Prostate gland (tissue), 2 donors: ENCODE measurements at regions not wholly inside any gene's neighbourhood (a gene's known extent, or its start where the extent isn't known, plus 50 kb on each side); places are given as distances from the start of the nearest gene placed in this dataset.

Experiments
- DNase-seq: peaks from one replicate; pipeline ENCODE4 v3.0.0-alpha.2; 2019; ENCODE audit warnings: low spot score
- H3K27ac ChIP-seq, 2 donors: fragments of 200-600 bp; sonication (generic); 2 replicates each; pipeline ENCODE4 v1.5.1; 2017 to 2019
- H3K27me3 ChIP-seq: fragments of 200-600 bp; sonication (generic); replicated peaks from 2 replicates; pipeline ENCODE4 v1.5.1; 2019; ENCODE audit not compliant: insufficient read depth
- H3K36me3 ChIP-seq, 2 donors: fragments of 200-600 bp; sonication (generic); 1 replicate in 1 of 2; 2 replicates in 1 of 2; pipeline versions ENCODE4 v1.5.1 to v1.8.1; 2017 to 2019
- H3K4me1 ChIP-seq: fragments of 200-600 bp; sonication (generic); replicated peaks from 2 replicates; pipeline ENCODE4 v1.5.1; 2019
- H3K4me3 ChIP-seq, 2 donors: fragments of 200-600 bp; sonication (generic); 2 replicates each; pipeline ENCODE4 v1.5.1; 2017 to 2019
- H3K9me3 ChIP-seq: fragments of 200-600 bp; sonication (generic); 2 replicates; pipeline ENCODE4 v1.5.1; 2017
- CTCF ChIP-seq, 4 experiments: fragments of 200-600 bp in 2 of 4; fragments of 450-650 bp in 2 of 4; sonication (generic) in 2 of 4; IDR thresholded peaks; 1 replicate in 3 of 4; 2 replicates in 1 of 4; pipeline ENCODE4 v1.5.1; 2016 to 2019; ENCODE audit warnings: antibody characterized with exemption in 4 of 4, mild to moderate bottlenecking in 2 of 4, moderate library complexity in 2 of 4
- POLR2A ChIP-seq: fragments of 450-650 bp; IDR thresholded peaks from one replicate; pipeline ENCODE4 v1.6.1; 2016; ENCODE audit warnings: antibody characterized with exemption, mild to moderate bottlenecking
- POLR2AphosphoS5 ChIP-seq: sonication (generic); formaldehyde crosslinking; IDR thresholded peaks from one replicate; pipeline ENCODE4 v1.6.1; 2017; ENCODE audit warnings: antibody characterized with exemption
- WGBS: methylation state at CpG from one replicate; pipeline ENCODE4 v1.1.5; 2018; 5-methylcytosine and 5-hydroxymethylcytosine counted together
- intact Hi-C: fragments of 100-400 bp; cut with DNase I; formaldehyde crosslinking; loops from one replicate; pipeline ENCODE4 v1.14.2; 2022

DNA sequence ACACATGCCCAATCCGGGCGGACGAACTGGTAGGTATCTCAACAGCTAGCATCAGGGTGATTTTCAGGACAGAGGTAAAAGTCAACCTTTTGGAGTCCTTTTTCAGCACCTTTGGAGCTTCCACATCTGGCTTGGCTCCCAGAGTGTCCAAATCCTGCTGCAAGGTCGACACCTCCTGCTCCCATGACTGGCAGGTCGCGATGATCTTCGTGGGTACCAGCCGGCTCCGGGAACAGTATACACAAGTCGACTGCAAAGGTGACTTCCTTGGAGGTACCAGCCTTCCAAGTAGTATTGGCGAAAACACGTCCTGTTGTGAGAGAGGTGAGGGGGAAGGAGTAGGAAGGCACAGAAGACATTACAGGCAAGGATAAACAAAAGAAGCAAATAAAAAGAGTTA is 672.7 kb downstream of the TMEM121 start:
- H3K27me3 ChIP-seq: no peaks in the 10 kb centered on the region
- intact Hi-C loops: no loop called here

DNA sequence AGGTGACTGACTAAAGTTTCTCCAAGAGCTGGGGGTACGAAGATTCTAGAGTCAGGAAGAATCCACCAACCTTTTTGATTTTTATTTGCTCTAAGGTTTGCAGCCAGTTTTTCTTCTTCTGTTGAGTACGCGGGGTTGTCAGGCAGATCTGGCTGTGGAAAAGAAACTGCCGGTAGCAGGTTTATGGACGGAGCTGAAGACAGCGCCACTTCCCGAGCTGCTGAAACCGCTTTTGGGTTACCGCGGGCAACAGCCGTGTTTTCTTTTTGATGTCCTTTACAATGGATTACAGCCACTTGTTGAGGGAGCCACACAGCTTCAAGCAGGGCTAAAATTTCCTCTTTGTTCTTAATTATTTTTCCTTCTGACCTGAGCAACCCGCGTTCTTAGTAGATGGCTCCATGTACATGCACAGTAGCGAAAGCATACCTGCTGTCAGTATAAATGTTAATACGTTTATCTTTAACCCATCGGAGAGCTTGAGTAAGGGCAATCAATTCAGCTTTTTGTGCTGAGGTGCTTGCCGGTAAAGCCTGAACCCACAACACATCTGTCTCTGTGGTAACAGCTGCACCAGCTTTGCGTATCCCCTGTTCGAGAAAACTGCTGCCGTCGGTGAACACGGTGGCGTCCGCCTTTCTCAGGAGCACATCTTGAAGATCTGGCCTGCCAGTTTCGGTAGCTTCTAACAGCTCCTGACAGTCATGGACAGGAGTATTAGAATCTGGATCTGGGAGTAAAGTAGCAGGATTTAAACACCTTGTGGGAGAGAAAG is 674.3 kb downstream of the TMEM121 start:
- no peaks in the 10 kb centered on the region for H3K9me3 ChIP-seq
- WGBS: 89% methylated on average over 25 of the region's 25 CpGs
- H3K36me3 ChIP-seq: no peaks in the 10 kb centered on the region
- no peaks in the 10 kb centered on the region for H3K27me3 ChIP-seq
- intact Hi-C loops: no loop called here
- no peak overlapping the region for H3K4me3 ChIP-seq
- TF ChIP-seq POLR2AphosphoS5 (no peak), POLR2A (no peak), CTCF (IDR thresholded peaks at IDR 0.05) (no peak)
- H3K27ac ChIP-seq: no peak overlapping the region
- no peak for DNase-seq
- no peaks in the 10 kb centered on the region for H3K4me1 ChIP-seq

More for the DNA sequence above, 672.7 kb downstream of the TMEM121 start:
- no peak overlapping the region for H3K4me3 ChIP-seq
- DNase-seq: no peak
- no peaks in the 10 kb centered on the region for H3K36me3 ChIP-seq
- H3K4me1 ChIP-seq: no peaks in the 10 kb centered on the region
- H3K9me3 ChIP-seq: no peaks in the 10 kb centered on the region
- TF ChIP-seq POLR2AphosphoS5 (no peak), CTCF (IDR thresholded peaks at IDR 0.05) (no peak), POLR2A (no peak)
- 71% methylated on average over 12 of the region's 12 CpGs for WGBS
- H3K27ac ChIP-seq: no peak overlapping the region

- WGBS: 69% methylated on average over 2 of the region's 2 CpGs
- no peaks in the 10 kb centered on the region for H3K36me3 ChIP-seq
- no peaks in the 10 kb centered on the region for H3K27me3 ChIP-seq
Observed at GRCh38 chr14:106201376-106201775, 675.0 kb downstream of the TMEM121 start.

GRCh38 chr14:106203438-106203837 is 677.1 kb downstream of the TMEM121 start:
- Histone ChIP-seq H3K4me1 (no peaks in the 10 kb centered on the region), H3K4me3 (no peak overlapping the region), H3K27ac (no peak overlapping the region), H3K36me3 (no peaks in the 10 kb centered on the region), H3K27me3 (peaks cover 4% of the 10 kb centered on the region), H3K9me3 (no peaks in the 10 kb centered on the region)
- intact Hi-C loops: no loop called here
- 86% methylated on average over 9 of the region's 9 CpGs for WGBS
- no peak for DNase-seq
- TF ChIP-seq POLR2AphosphoS5 (no peak), CTCF (IDR thresholded peaks at IDR 0.05) (no peak), POLR2A (no peak)

More at GRCh38 chr14:106201376-106201775, 675.0 kb downstream of the TMEM121 start:
- no peak overlapping the region for H3K4me3 ChIP-seq
- no peaks in the 10 kb centered on the region for H3K9me3 ChIP-seq
- TF ChIP-seq POLR2A (no peak), POLR2AphosphoS5 (no peak), CTCF (IDR thresholded peaks at IDR 0.05) (no peak)
- no peaks in the 10 kb centered on the region for H3K4me1 ChIP-seq
- intact Hi-C loops: no loop called here
- no peak overlapping the region for H3K27ac ChIP-seq
- DNase-seq: no peak

GRCh38 chr14:106204063-106204462 is 677.7 kb downstream of the TMEM121 start:
- no peaks in the 10 kb centered on the region for H3K36me3 ChIP-seq
- intact Hi-C loops: no loop called here
- 85% methylated on average over 18 of the region's 18 CpGs for WGBS
- H3K4me1 ChIP-seq: no peaks in the 10 kb centered on the region
- TF ChIP-seq POLR2A (no peak), CTCF (IDR thresholded peaks at IDR 0.05) (no peak), POLR2AphosphoS5 (no peak)
- no peak overlapping the region for H3K4me3 ChIP-seq
- no peak overlapping the region for H3K27ac ChIP-seq
- peaks cover 4% of the 10 kb centered on the region for H3K27me3 ChIP-seq
- H3K9me3 ChIP-seq: no peaks in the 10 kb centered on the region
- no peak for DNase-seq
